ENCODE measurements at regions not wholly inside any gene's neighbourhood (a gene's known extent, or its start where the extent isn't known, plus 50 kb on each side); places are given as distances from the start of the nearest gene placed in this dataset.
"Not testable (repeated sequence)": the region's sequence is repeated elsewhere in the genome, so short reads cannot be mapped to it uniquely, and the experiment has no call there.

DNA sequence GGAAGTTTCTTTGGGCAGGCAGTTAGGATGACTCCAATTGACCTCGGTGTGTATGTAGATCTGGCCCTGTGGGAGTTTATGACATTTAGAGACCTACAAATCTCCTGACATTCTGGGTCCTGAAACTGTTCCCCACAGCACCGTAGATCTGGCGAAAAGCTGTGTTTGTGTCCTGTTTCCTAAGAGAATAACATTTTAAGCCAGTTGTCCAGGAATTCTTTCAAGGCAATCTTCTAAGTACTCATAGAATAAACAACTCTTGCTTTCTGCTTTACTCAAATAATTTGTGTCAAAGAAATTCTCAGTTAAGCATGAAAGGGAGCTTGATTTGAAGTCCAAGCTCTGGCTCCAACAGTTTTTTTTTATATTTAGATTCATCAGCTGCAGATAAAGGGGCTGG, 78.5 kb upstream of the ELAC2 start:
- DNase-seq, result no peak

DNA sequence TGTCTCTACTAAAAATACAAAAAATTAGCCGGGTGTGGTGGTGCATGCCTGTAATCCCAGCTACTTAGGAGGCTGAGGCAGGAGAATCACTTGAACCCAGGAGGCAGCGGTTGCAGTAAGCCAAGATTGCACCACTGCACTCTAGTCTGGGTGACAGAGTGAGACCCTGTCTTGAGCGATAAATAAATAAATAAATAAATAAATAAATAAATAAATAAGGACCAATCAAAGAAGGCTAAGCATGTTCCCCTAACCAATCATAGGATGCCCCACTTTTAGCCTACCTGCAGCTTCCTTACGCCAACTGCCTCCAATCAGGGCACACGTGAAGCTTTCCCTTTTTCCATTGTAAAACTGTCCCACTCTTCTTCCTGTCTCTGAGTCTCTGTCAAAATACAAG, 74.2 kb upstream of the ELAC2 start:
- DNase-seq, result not testable (repeated sequence)

DNA sequence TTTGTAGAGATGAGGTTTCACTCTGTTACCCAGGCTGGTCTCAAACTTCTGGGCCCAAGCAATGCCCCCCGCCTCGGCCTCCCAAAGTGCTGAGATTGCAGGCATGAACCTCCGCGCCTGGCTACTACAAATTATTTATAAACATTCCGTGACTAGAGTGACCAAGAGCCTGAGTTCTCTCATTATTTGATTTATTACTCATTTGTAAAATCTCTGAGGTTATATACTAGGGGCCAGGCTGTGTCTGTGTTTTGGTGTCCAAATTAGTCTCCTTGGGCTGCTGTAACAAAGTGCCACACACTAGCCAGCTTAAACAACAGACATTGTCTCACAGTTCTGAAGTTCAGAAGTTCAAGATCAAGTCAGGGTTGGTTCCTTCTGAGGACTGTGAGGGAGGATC, 70.8 kb upstream of the ELAC2 start:
- DNase-seq, result no peak

DNA sequence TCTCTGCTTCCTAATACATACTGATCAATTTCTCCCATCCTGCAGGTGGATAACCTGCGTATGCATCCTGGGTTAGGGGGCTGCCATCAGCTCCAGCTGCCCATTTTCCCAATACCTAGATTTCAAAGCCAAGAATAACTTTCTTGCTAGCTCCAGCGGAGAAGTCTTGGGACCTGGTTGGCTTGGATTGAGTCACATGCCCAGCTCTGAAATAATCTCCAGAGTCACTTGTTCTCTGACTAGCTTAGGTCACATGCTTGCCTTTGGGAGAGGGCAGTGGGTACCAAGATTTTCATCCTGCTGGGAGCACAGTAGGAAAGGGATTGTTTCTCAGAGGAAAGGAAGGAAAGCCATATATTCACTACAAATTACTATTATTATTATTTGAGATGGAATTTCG, 70.0 kb upstream of the ELAC2 start:
- no peak for DNase-seq

DNA sequence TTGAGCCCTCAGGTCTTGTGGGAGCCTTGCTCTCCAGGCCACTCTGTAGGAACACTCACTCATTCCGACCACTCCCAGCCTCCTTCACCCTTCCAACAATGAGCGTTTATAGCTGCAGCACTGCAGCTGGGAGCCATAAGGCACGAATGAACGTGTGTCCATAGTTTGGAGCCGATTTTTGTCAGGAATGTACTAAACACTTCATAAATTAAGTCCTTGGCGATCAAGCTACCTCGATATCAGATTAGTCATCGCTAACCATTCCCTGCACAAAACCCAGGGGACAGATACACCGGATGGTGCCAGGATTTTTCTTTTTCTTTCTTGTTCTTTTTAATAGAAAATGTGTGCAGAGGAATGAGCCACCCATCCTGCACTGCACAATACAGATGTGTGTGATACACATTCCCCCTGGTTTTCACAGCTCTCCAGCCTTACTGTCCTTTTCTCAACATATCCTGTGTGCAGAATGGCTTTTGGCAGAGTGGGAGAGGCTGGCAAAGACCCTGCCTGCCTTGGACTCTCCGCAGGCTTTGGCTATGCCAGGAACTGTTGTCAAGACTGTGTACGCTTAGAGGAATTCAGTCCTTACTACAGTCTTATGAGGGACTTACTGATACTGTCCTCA, 68.4 kb upstream of the ELAC2 start:
- no peak for DNase-seq

DNA sequence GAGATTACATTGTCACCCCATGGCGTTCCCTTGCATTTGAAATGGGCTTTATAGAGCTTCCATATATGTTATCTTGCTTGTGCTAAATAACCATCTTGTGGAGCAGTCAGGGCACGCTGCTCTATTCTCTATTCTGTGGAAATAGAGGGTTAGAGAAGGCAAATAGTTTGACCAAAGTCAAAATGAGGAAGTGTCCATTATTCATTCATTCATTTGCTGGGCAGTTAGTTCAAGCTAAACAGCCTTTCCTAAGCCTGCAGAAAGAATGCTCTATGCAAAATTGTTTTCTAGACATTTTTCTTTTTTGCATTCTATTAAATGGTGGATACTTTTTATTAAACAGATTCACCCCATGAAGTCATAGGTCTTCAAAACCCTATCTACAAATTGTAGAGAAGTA, 67.8 kb upstream of the ELAC2 start:
- no peak for DNase-seq

DNA sequence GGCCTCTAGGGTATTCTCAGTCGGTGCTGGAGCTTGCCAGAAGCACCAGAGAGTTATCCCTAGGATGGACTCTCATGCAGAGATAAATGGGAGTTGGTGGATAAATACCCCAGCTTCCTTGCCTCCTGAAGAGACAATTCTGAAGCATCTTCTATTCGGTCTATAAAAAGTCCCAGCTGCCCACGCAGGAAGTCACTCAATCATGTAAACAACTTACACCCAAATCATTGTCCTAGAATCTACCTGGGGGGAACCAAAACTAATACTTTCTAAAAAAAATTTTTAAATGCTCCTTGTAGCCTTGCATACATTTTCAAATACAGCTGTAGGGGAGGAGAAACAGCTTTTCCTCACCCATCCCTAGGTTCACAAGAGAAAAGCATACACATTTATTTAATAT, 66.6 kb upstream of the ELAC2 start:
- DNase-seq, result no peak

DNA sequence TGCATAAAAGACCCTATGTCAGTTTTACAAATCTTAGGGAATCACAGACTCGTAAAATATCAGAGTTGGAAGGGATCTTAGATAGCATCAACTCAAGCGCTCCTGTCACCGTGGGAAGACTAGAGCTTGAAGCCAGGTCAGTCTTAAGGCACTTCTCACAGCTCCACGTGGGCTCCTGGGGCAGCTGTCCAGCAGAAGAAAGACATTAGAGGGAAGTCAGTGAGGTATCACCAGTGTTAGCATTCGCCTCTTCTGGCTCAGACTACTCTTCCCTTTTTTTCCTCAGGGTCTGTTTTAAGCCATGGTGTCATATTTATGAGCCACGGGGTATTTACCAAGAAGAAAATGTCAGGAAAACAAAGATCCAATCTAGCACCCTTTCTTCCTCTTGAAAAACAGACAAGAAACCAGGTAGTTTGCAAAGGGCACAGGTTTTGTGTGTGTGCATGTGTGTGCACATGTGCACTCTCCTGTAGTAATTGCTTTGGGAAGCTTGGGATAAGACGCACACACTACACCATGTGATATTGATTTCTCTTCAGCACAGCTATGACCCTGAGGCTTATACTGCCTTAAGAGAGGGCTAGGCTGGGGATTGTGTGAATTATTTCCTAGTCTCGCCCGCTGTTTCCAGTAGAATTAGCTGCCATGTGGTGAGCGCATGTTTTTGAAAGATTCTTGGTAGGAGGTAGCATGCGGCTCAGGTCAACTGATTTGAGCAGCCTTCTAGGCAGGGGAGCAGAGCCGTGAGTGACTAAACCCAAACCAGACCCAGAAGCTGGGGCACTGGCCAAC, 61.0 kb upstream of the ELAC2 start:
- DNase-seq, result no peak

DNA sequence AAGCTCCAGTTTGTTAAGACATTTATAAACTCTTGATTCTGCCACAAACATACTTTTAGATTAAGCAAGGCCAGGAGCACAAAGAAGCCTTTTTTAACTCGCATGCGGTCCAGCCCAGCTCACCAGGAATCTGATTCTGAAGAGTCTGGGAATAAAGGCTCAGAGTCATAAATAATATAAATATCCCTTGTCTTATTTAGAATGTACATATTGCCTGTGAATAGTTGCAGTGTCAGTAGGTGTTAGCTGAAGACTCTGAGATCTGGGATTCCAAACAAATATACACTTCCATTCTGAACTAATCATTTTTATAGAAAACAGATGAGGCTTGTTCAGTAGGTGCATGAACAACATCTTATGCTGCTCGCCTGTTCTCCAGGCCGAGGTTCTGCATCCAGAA, 59.1 kb upstream of the ELAC2 start:
- DNase-seq, result no peak

DNA sequence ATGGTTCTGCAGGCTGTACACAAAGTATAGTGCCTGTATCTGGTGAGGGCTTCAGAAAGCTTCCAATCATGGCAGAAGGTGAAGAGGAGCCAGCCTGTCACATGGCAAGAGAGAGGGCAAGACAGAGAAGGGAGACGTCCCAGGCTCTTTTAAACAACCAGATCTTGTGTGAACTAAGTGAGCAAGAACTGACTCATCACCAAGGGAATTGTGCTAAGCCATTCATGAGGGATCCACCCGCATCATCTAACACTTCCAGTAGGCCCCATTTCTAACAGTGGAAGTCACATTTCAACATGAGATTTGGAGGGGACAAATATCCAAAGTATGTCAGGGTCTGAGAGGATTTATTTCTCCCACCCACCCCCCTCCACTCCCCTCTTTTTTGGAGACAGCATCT, 56.2 kb upstream of the ELAC2 start:
- no peak for DNase-seq

DNA sequence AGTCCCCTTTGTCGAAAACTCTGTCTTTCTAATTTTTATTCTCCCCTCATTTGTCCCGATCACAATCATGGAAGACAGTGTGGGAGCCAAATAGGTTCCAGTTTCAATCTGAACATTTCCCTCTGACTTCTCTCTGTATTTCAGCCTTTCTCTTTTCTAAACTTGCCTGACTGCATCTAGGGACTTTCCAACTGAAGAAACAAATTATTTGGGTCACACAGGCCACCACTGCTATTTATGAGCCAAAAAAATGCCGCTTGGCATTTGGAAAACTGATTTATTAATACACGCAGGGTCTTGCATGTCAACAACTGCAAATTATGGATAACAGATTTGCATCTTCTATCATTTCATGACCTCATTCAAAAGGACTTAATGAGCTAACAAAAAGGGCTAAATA, 55.2 kb upstream of the ELAC2 start:
- DNase-seq, result no peak

DNA sequence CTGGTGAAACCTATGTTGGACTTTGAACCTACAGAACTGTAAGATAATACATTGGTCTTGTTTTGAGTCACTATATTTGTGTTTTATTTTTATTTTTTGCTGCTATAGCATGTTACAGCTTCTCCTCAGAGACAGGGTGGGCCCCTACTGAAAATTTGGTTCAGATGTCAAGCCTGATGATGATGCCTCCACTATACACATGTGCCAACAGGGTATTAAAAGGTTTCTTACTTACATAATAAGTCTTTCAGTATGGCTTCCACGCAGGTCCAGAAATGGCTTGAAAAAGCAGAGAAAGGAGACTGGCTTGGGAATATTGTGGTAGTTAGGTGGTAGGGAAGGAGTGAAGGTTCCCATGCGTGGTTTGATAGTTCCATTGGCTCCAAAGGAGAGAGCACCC, 52.9 kb upstream of the ELAC2 start:
- DNase-seq, result no peak

DNA sequence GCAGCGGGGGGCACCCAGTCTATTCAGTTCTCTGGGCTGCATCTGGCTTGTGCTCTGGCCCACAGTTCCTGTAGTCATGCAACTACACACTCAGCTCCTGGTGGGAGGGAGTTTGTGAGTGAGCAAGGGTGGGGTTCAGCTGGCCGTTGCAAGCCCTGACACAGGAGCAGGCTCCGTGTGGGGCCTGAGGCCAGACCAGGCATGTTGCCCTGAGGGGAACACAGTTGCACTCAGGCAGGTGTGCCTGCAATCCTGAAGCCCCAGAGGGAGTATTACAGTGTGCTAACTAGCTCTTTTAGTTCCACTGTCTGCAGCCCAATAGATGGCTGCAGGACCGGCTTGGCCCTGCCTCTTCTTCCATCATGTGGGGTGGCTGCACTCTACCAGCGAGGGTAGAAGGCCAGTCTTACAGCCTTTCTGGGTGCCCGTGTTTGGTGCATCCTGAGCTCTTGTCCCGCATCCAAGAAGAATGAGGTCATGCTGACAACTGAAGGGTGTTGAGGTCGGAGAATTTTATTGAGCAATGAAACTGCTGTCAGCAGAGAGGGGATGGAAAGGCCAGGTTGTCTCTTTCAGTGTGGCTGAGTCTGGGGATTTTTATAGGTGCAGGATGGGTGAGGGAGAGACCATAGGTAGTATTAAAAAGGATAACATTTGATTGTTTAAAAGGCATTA, 49.9 kb upstream of the ELAC2 start:
- DNase-seq, result no peak

Measured in amygdala (tissue), 56 donors.